T1000 (cell line): ENCODE measurements at regions not wholly inside any gene's neighbourhood (a gene's known extent, or its start where the extent isn't known, plus 50 kb on each side); places are given as distances from the start of the nearest gene placed in this dataset.

Experiments
- DNase-seq: peaks from one replicate; lab custom pipeline; 2025; ENCODE audit warnings: mixed read lengths; lab: John Stamatoyannopoulos, UW

GRCh38 chr4:129350834-129351721 lies 255.1 kb downstream of the C4orf33 start:
- no peak for DNase-seq

GRCh38 chr4:129352480-129352879 lies 256.5 kb downstream of the C4orf33 start:
- DNase-seq = no peak

GRCh38 chr4:129353490-129353889 lies 257.5 kb downstream of the C4orf33 start:
- DNase-seq = no peak

GRCh38 chr4:129355031-129355430 lies 259.1 kb downstream of the C4orf33 start:
- no peak for DNase-seq

- no peak for DNase-seq
Observed at GRCh38 chr4:129355516-129355915, 259.6 kb downstream of the C4orf33 start.

GRCh38 chr4:129358571-129358970 lies 262.6 kb downstream of the C4orf33 start:
- DNase-seq = no peak

- no peak for DNase-seq
Observed at GRCh38 chr4:129359461-129359860, 263.5 kb downstream of the C4orf33 start.

GRCh38 chr4:129362691-129363274 lies 266.8 kb downstream of the C4orf33 start:
- no peak for DNase-seq

- no peak for DNase-seq
Observed at GRCh38 chr4:129364747-129365452, 268.9 kb downstream of the C4orf33 start.

- no peak for DNase-seq
Observed at GRCh38 chr4:129369361-129370010, 273.5 kb downstream of the C4orf33 start.

- no peak for DNase-seq
Observed at GRCh38 chr4:129371065-129371464, 275.1 kb downstream of the C4orf33 start.

- no peak for DNase-seq
Observed at GRCh38 chr4:129371926-129372325, 276.0 kb downstream of the C4orf33 start.

- DNase-seq = no peak
Observed at GRCh38 chr4:129377131-129377845, 281.3 kb downstream of the C4orf33 start.

- DNase-seq = no peak
Observed at GRCh38 chr4:129378364-129378763, 282.4 kb downstream of the C4orf33 start.

- no peak for DNase-seq
Observed at GRCh38 chr4:129379429-129379828, 283.5 kb downstream of the C4orf33 start.

GRCh38 chr4:129384974-129385373 lies 289.0 kb downstream of the C4orf33 start:
- no peak for DNase-seq

- DNase-seq = no peak
Observed at GRCh38 chr4:129387666-129388065, 291.7 kb downstream of the C4orf33 start.

- no peak for DNase-seq
Observed at GRCh38 chr4:129393976-129394375, 298.0 kb downstream of the C4orf33 start.

- no peak for DNase-seq
Observed at GRCh38 chr4:129394635-129395034, 298.7 kb downstream of the C4orf33 start.

- no peak for DNase-seq
Observed at GRCh38 chr4:129403848-129404247, 307.9 kb downstream of the C4orf33 start.

GRCh38 chr4:129410115-129410514 lies 314.2 kb downstream of the C4orf33 start:
- DNase-seq = no peak

GRCh38 chr4:129415004-129415403 lies 319.1 kb downstream of the C4orf33 start:
- DNase-seq = no peak
